DMS53 treated with DMSO at 0.1 percent for 48 hours (cell line): ENCODE measurements at regions not wholly inside any gene's neighbourhood (a gene's known extent, or its start where the extent isn't known, plus 50 kb on each side); places are given as distances from the start of the nearest gene placed in this dataset.
"Not testable (repeated sequence)": the region's sequence is repeated elsewhere in the genome, so short reads cannot be mapped to it uniquely, and the experiment has no call there.

Source experiments
- DNase-seq: peaks from one replicate; lab custom pipeline; 2025; ENCODE audit not compliant: unreplicated experiment; lab: John Stamatoyannopoulos, UW

GRCh38 chr13:63811428-63812004, 2395.9 kb upstream of the PCDH20 start:
- not testable (repeated sequence) for DNase-seq

- not testable (repeated sequence) for DNase-seq
Observed at GRCh38 chr13:63791134-63791533, 2375.5 kb upstream of the PCDH20 start.

- DNase-seq = no peak
Observed at GRCh38 chr13:63774133-63774532, 2358.5 kb upstream of the PCDH20 start.

DNA sequence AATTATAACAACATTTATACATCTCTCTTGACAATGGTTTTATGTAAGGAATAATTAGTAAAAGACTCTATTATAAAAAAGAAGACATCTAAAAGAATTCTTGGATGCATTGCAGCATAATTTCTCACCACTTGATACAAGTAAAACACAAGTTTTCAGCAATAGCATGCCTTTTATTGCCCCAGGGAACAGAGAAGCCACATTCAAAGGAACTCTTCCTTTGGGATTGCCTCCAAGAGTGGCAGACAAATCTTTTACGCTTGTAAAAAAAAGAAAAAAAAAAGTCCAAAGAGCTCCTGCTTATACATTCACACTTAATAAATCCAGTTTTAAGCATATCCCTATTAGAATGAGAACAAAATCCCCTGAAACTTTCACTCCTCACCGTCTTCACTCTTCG, 2357.8 kb upstream of the PCDH20 start:
- no peak for DNase-seq

DNA sequence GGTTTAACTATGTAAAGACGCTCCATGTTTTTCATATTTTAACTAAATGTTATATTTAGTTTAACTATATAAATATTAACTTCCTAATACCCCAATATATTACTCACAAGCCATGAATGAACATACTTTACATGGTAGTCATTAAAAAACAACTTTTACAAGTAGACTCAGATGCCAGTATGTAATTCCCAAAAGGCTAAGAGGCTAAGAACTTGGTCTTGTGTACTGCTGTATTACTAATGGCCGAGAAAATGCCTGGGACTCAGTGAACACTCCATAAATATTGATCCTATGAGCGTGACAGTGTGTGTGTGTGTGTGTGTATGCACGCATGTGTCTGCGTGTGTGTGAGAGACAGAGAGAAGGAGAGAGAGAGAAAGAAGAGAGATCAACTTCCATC, 2342.0 kb upstream of the PCDH20 start:
- DNase-seq = not testable (repeated sequence)

DNA sequence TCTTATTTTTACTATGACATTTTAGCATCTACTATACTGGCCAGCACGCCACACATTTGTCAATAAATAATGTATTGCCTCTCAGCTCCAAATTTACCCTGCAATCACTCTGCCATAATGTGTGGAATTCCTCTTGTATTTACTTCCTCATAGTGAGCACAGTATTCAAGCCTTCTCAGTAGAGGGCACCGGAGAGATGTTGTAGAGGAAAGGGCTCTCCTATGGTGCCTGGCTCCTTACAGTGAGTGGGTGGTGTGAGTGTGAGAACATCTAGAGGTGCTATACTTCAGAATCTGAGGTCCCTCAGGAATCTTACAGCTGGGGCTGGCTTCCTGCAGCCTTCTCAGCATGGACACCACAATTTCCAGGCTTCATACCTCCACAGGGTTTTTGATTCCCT, 2334.2 kb upstream of the PCDH20 start:
- DNase-seq = not testable (repeated sequence)

DNA sequence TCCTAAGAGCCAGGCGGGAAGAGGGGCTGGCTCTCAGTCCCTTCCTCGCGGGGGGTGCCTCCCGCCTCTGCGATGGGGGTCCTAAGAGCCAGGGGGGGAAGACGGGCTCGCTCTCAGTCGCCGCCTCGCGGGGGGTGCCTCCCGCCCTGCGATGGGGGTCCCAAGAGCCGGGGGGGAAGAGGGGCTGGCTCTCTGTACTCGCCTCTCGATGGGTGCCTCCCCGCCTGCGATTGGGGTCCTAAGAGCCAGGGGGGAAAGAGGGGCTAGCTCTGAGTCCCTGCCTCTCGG, 2326.1 kb upstream of the PCDH20 start:
- not testable (repeated sequence) for DNase-seq

- DNase-seq = no peak
Observed at GRCh38 chr13:63741029-63741813, 2325.6 kb upstream of the PCDH20 start.

- not testable (repeated sequence) for DNase-seq
Observed at GRCh38 chr13:63739112-63739735, 2323.6 kb upstream of the PCDH20 start.

DNA sequence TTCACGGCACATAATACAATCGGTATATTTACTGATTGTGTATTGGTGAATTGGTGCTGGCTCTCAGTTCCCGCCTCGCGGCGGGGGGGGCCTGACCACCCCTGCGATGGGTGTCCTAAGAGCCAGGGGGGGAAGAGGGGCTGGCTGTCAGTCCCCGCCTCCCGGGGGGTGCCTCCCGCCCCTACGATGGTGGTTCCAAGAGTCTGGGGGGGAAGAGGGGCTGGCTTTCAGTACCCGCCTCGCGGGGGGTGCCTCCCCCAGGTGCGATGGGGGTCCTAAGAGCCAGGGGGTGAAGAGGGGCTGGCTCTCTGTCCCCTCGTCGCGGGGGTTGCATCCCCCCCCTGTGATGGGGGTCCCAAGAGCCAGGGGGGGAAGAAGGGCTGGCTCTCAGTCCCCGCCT, 2321.8 kb upstream of the PCDH20 start:
- DNase-seq = no peak

DNA sequence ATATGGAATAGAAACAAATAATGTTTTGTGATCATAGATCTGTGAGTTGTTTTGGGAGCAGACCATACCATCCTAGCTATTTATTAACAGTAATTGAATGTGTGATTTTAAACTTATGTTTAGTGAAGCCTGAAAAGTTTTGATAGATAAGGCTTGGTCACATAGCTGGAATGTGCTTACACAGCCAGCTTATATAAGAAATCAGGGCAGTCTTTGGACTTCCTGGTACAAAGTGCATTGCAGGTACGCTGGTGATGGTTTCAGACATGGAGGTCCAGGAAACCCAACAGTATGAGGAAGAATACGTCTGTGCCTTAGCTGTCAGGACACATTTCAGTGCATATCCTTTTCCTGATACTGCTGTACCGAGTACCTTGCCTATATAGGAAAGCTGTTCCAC, 2316.2 kb upstream of the PCDH20 start:
- no peak for DNase-seq

GRCh38 chr13:63712159-63712558, 2296.5 kb upstream of the PCDH20 start:
- DNase-seq = not testable (repeated sequence)

DNA sequence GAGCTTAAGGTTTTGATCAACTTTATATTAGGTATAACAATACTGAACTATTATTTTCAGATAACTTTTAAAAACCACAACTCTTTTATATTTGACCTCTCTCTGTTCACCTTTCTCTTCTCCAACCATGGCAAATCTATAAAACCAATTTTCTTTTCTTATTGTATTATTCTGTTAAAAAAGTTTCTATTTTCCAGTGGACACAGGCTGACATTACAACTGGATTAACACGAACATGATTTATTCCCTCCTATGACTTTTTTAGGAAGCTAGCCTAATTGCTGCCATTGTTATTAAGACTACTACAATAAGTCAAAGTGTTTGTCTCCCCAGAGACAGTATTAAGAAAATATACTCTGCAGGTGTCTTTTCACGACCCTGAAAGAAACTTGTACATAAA, 2291.1 kb upstream of the PCDH20 start:
- no peak for DNase-seq

GRCh38 chr13:63704521-63704920, 2288.9 kb upstream of the PCDH20 start:
- no peak for DNase-seq

DNA sequence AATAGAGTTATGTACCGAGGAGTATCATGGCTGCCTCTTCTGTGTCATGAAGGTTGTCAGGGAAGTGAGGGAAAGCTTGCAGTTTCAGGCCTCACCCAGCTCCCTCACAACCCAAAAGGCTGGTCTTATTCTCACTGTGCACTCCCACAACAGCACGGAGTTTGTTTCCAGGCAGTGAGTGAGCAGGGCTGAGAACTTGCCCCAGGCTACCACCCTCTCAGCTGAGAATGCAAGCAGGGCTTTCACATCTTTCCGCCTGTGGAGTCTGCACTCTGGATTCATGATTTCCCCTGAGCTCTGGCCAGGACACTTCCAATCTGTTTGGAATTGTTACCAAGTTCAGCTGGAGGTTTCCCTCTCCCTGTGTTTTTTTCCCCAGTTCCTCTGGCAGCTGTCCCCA, 2284.7 kb upstream of the PCDH20 start:
- no peak for DNase-seq

- DNase-seq = no peak
Observed at GRCh38 chr13:63699948-63700347, 2284.3 kb upstream of the PCDH20 start.

GRCh38 chr13:63696055-63696454, 2280.4 kb upstream of the PCDH20 start:
- DNase-seq = no peak

- no peak for DNase-seq
Observed at GRCh38 chr13:63693696-63694095, 2278.0 kb upstream of the PCDH20 start.

DNA sequence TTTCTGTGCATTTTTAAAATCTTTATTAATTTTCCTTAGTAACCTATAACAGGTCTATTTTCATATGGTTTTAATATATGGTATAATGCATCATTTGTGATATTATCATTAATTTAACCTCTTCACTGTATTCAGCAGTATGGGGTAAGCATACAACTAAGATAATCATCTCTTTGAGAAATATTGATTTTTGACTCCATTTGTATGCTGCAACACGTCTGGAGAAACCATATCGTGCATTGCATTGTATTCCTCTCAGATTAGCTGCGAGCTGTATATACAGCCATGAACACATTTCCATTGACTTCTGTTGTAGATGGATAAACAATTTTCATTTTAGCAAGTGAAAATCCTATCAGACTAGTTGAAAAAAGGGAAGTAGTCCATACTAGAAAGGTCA, 2275.8 kb upstream of the PCDH20 start:
- no peak for DNase-seq

DNA sequence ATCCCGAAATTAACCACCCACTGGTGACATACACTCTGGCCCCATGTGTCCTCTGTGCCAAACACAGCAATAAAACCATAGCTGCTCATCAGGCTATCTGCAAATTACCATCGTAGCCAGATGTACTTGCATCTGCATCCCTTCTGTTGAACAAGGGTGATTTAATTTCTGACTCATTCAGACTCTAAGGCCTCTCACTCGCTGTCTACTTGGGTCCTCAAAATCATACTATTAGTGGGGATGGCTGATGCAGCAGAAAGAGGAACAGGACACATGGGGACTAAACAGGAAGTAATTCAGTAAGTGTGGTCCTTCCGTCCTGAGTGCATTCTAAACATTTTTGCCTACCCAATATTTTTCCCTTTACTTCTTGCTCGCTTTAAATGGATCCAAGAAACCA, 2275.0 kb upstream of the PCDH20 start:
- no peak for DNase-seq

- no peak for DNase-seq
Observed at GRCh38 chr13:63684822-63685221, 2269.2 kb upstream of the PCDH20 start.

- no peak for DNase-seq
Observed at GRCh38 chr13:63680704-63681103, 2265.1 kb upstream of the PCDH20 start.

DNA sequence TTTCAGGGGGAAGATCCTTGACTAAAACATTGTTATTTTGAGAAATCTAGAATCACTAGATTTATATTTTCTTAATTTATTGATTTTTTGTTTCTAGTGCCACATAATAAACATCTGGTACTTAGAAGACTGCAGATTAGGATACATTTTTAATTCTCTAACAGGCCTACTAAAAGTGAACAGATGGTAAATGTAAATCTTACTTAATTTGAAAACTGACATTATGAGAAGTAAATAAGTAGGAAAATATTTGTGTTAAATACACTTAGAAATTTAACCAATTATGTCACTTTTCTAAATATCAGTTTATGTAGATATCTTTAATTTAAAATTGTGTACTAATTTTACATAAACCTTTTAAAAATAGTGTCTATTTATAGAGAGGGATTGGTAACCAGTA, 2255.6 kb upstream of the PCDH20 start:
- no peak for DNase-seq
